Brain microvascular endothelial cell (primary cell): ENCODE measurements at regions not wholly inside any gene's neighbourhood (a gene's known extent, or its start where the extent isn't known, plus 50 kb on each side); places are given as distances from the start of the nearest gene placed in this dataset.
"Not testable (repeated sequence)": the region's sequence is repeated elsewhere in the genome, so short reads cannot be mapped to it uniquely, and the experiment has no call there.

ENCODE experiments used
- DNase-seq: peaks from one replicate; pipeline ENCODE4 v3.0.0-alpha.2; 2020
- H3K27ac ChIP-seq: fragments of 250-450 bp; sonication (Bioruptor Pico); 2 replicates; pipeline ENCODE4 v1.5.1; 2020; ENCODE audit warnings: mild to moderate bottlenecking, moderate library complexity
- H3K27me3 ChIP-seq: fragments of 250-450 bp; sonication (Bioruptor Pico); replicated peaks from 2 replicates; pipeline ENCODE4 v1.5.1; 2020; ENCODE audit warnings: mild to moderate bottlenecking
- H3K36me3 ChIP-seq: fragments of 250-450 bp; sonication (Bioruptor Pico); replicated peaks from 2 replicates; pipeline ENCODE4 v1.5.1; 2020; ENCODE audit warnings: mild to moderate bottlenecking
- H3K4me3 ChIP-seq: 2 replicates; pipeline ENCODE4 v1.5.1; 2011; ENCODE audit warnings: low read depth, mild to moderate bottlenecking, control low read depth, low read length, moderate library complexity
- CTCF ChIP-seq: IDR thresholded peaks from 2 replicates; pipeline ENCODE4 v1.5.1; 2011; ENCODE audit warnings: low read depth, mild to moderate bottlenecking, moderate library complexity, low read length, control low read depth, inconsistent platforms; ENCODE audit errors: missing control alignments
- in situ Hi-C: cut with HindIII; loops from 2 replicates; pipeline ENCODE4 v1.10.0; 2017; ENCODE audit warnings: low sequenced_read_pairs, low pct_ligation_motif_present

GRCh38 chr5:100142607-100143006 lies 392.6 kb upstream of the FAM174A start:
- in situ Hi-C loops, result no loop called here
- TF ChIP-seq CTCF, result no peak
- Histone ChIP-seq H3K36me3 (no peaks in the 10 kb centered on the region), H3K4me3 (no peak overlapping the region), H3K27ac (no peak overlapping the region), H3K27me3 (no peaks in the 10 kb centered on the region)
- DNase-seq, result no peak

- DNase-seq, result no peak
- TF ChIP-seq CTCF, result no peak
- in situ Hi-C loops, result no loop called here
- Histone ChIP-seq H3K27me3 (no peaks in the 10 kb centered on the region), H3K27ac (no peak overlapping the region), H3K4me3 (no peak overlapping the region), H3K36me3 (no peaks in the 10 kb centered on the region)
Observed at GRCh38 chr5:100131161-100131560, 404.0 kb upstream of the FAM174A start.

DNA sequence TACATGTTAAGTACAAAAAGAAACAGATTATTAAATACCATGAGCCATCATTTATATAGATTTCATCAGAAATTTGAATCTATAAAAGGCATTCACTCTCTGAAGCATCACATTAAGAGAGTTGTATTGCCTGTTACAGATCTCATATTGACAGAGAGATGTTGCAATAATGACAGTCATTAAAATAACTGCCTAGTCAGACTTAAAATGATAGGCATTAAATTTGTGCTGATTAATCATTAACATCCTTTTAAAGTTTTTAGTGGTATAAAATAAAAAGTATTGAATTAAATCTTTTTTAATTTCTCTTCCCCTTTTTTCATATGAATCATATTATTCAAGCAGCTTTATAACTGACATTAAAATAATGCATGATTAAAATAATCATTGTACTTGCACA lies 404.9 kb upstream of the FAM174A start:
- Histone ChIP-seq H3K36me3 (no peaks in the 10 kb centered on the region), H3K27me3 (no peaks in the 10 kb centered on the region), H3K4me3 (no peak overlapping the region), H3K27ac (no peak overlapping the region)
- no peak for TF ChIP-seq CTCF
- in situ Hi-C loops, result no loop called here
- DNase-seq, result no peak

GRCh38 chr5:100119903-100120302 lies 415.3 kb upstream of the FAM174A start:
- DNase-seq, result no peak
- in situ Hi-C loops, result no loop called here
- H3K27me3 ChIP-seq, result no peaks in the 10 kb centered on the region
- no peak for TF ChIP-seq CTCF
- H3K27ac ChIP-seq, result no peak overlapping the region
- no peaks in the 10 kb centered on the region for H3K36me3 ChIP-seq
- no peak overlapping the region for H3K4me3 ChIP-seq

DNA sequence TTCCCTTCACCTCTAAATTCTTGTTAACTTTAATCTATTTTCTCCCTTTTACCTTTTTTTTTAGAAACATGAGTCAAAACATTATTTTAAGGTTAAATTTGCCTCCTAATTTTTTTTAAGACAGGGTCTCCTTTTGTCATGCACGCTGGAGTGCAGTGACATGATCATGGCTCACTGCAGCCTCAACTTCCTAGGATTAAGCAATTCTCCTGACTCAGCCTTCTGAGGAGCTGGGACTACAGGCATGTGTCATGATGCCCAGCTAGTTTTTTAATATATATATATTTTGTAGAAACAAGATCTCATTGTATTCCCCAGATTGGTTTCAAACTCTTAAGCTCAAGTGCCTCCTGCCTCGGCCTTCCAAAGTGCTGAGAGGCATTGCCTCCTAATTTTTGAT lies 424.7 kb upstream of the FAM174A start:
- H3K27me3 ChIP-seq, result no peaks in the 10 kb centered on the region
- in situ Hi-C loops, result no loop called here
- H3K27ac ChIP-seq, result no peak overlapping the region
- DNase-seq, result no peak
- no peaks in the 10 kb centered on the region for H3K36me3 ChIP-seq
- no peak overlapping the region for H3K4me3 ChIP-seq
- no peak for TF ChIP-seq CTCF

GRCh38 chr5:100108883-100109282 lies 426.3 kb upstream of the FAM174A start:
- no peak for TF ChIP-seq CTCF
- H3K27me3 ChIP-seq, result no peaks in the 10 kb centered on the region
- no peaks in the 10 kb centered on the region for H3K36me3 ChIP-seq

GRCh38 chr5:100103592-100104119 lies 431.5 kb upstream of the FAM174A start:
- H3K4me3 ChIP-seq, in situ Hi-C loops: not testable (repeated sequence)

More at GRCh38 chr5:100108883-100109282, 426.3 kb upstream of the FAM174A start:
- in situ Hi-C loops, result no loop called here
- Histone ChIP-seq H3K27ac (no peak overlapping the region), H3K4me3 (no peak overlapping the region)
- no peak for DNase-seq

DNA sequence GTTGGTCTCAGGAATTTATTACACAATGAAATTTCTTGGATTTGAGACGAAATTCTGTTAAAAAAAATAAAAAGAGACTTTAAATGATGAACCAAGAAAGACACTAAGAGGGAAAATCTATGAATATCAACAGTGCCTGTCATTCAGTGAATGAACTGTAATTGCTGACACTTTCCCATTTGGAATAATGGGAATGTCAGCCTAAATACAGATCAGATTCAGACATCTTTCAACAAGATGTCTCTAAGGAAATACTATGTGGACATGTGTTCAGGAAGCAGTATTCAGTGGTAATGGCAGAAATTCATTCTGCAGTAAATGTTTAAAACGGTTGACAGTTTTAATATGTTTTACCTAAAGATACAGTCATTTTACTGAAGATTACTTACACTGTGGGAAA lies 433.7 kb upstream of the FAM174A start:
- H3K27me3 ChIP-seq, H3K27ac ChIP-seq, in situ Hi-C loops, DNase-seq, H3K4me3 ChIP-seq, H3K36me3 ChIP-seq: not testable (repeated sequence)

More at GRCh38 chr5:100103592-100104119, 431.5 kb upstream of the FAM174A start:
- H3K36me3 ChIP-seq, H3K27ac ChIP-seq, H3K27me3 ChIP-seq, DNase-seq: not testable (repeated sequence)

GRCh38 chr5:100096328-100096727 lies 438.8 kb upstream of the FAM174A start:
- in situ Hi-C loops, H3K27me3 ChIP-seq, H3K4me3 ChIP-seq, DNase-seq, H3K27ac ChIP-seq, H3K36me3 ChIP-seq: not testable (repeated sequence)
